Hepatocyte (in vitro differentiated cells): ENCODE measurements at regions not wholly inside any gene's neighbourhood (a gene's known extent, or its start where the extent isn't known, plus 50 kb on each side); places are given as distances from the start of the nearest gene placed in this dataset.

Source experiments
- DNase-seq: peaks from one replicate; pipeline ENCODE4 v3.0.0-alpha.2; 2016; ENCODE audit warnings: low spot score
- H2AFZ ChIP-seq: fragments of 200-600 bp; sonication (generic); 2 replicates; pipeline ENCODE4 v1.6.0; 2016; ENCODE audit warnings: antibody characterized with exemption, mild to moderate bottlenecking
- H3K27ac ChIP-seq: fragments of 200-600 bp; sonication (generic); 2 replicates; pipeline ENCODE4 v1.5.1; 2016; ENCODE audit warnings: mild to moderate bottlenecking
- H3K27me3 ChIP-seq: fragments of 200-600 bp; sonication (generic); 2 replicates; pipeline ENCODE4 v1.6.1; 2016
- H3K36me3 ChIP-seq: fragments of 200-600 bp; sonication (generic); replicated peaks from 2 replicates; pipeline ENCODE4 v1.5.1; 2016; ENCODE audit warnings: low read depth; ENCODE audit not compliant: insufficient read depth
- H3K4me1 ChIP-seq: fragments of 200-600 bp; sonication (generic); 2 replicates; pipeline ENCODE4 v1.5.1; 2016; ENCODE audit warnings: mild to moderate bottlenecking, moderate library complexity; ENCODE audit not compliant: insufficient read depth
- H3K4me2 ChIP-seq: fragments of 200-600 bp; sonication (generic); 2 replicates; pipeline ENCODE4 v1.6.0; 2016
- H3K4me3 ChIP-seq: fragments of 200-600 bp; sonication (generic); 2 replicates; pipeline ENCODE4 v1.5.1; 2016; ENCODE audit warnings: mild to moderate bottlenecking
- H3K79me2 ChIP-seq: fragments of 200-600 bp; sonication (generic); 2 replicates; pipeline ENCODE4 v1.6.0; 2017; ENCODE audit warnings: mild to moderate bottlenecking
- H3K9me2 ChIP-seq: fragments of 200-600 bp; sonication (generic); replicated peaks from 2 replicates; pipeline ENCODE4 v1.6.0; 2017; ENCODE audit warnings: mild to moderate bottlenecking; ENCODE audit not compliant: insufficient read depth
- H3K9me3 ChIP-seq: fragments of 200-600 bp; sonication (generic); 2 replicates; pipeline ENCODE4 v1.5.1; 2016; ENCODE audit warnings: low read depth, mild to moderate bottlenecking
- H4K20me1 ChIP-seq: fragments of 200-600 bp; sonication (generic); 2 replicates; pipeline ENCODE4 v1.6.0; 2016; ENCODE audit warnings: mild to moderate bottlenecking; ENCODE audit not compliant: insufficient read depth, poor library complexity, severe bottlenecking
- CTCF ChIP-seq: fragments of 200-600 bp; sonication (generic); IDR thresholded peaks from 2 replicates; pipeline ENCODE4 v1.5.1; 2016; ENCODE audit warnings: antibody characterized with exemption, mild to moderate bottlenecking; ENCODE audit not compliant: poor library complexity
- EZH2 ChIP-seq: fragments of 200-600 bp; sonication (generic); IDR thresholded peaks from 2 replicates; pipeline ENCODE4 v1.6.1; 2016; ENCODE audit warnings: antibody characterized with exemption, mild to moderate bottlenecking, borderline replicate concordance
- EZH2phosphoT487 ChIP-seq: fragments of 200-600 bp; sonication (generic); IDR thresholded peaks from one replicate; pipeline ENCODE4 v1.6.1; 2018; ENCODE audit warnings: antibody characterized with exemption, mild to moderate bottlenecking, low read depth, moderate library complexity; ENCODE audit not compliant: unreplicated experiment, severe bottlenecking
- WGBS: methylation state at CpG from one replicate; pipeline ENCODE4 v1.1.6; 2016; ENCODE audit warnings: low lambda C conversion rate; ENCODE audit errors: missing lambda C conversion rate; 5-methylcytosine and 5-hydroxymethylcytosine counted together

GRCh38 chr6:40860443-40860842 lies 178.6 kb downstream of the UNC5CL start:
- H4K20me1 ChIP-seq: no peaks in the 10 kb centered on the region
- no peaks in the 10 kb centered on the region for H3K27me3 ChIP-seq
- H3K4me1 ChIP-seq: no peaks in the 10 kb centered on the region
- H3K4me3 ChIP-seq: no peak overlapping the region
- H3K79me2 ChIP-seq: no peaks in the 10 kb centered on the region
- 50% methylated on average over 2 of the region's 2 CpGs for WGBS
- no peaks in the 10 kb centered on the region for H3K9me3 ChIP-seq
- H3K9me2 ChIP-seq: no peaks in the 10 kb centered on the region
- no peak overlapping the region for H3K4me2 ChIP-seq
- no peaks in the 10 kb centered on the region for H3K36me3 ChIP-seq
- no peak overlapping the region for H3K27ac ChIP-seq
- DNase-seq: no peak
- no peak overlapping the region for H2AFZ ChIP-seq
- TF ChIP-seq EZH2 (no peak), CTCF (no peak), EZH2phosphoT487 (no peak)

DNA sequence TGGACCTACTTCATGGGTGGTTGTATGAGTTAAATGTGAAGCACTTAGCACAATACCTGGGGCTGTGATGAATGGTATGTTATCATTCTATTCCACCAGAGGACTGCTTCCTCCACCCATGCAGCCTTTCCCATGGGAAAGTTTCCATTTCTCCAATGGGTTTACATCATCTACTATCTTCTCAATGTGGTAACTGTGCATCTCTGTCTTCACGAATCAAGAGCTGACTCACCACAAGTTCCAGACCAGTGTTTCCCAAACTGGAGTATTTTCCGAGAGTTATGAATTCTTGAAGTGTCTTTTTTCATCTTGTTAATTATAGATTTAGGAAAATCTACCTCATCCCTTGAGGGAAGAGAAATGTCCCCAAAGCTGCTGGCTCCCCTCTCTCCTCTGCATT lies 182.8 kb downstream of the UNC5CL start:
- no peak overlapping the region for H3K4me3 ChIP-seq
- no peaks in the 10 kb centered on the region for H3K9me3 ChIP-seq
- no peaks in the 10 kb centered on the region for H3K36me3 ChIP-seq
- H4K20me1 ChIP-seq: no peaks in the 10 kb centered on the region
- no peaks in the 10 kb centered on the region for H3K9me2 ChIP-seq
- H3K4me1 ChIP-seq: no peaks in the 10 kb centered on the region
- 88% methylated on average over 2 of the region's 2 CpGs for WGBS
- no peak for TF ChIP-seq EZH2
- TF ChIP-seq EZH2phosphoT487: no peak
- TF ChIP-seq CTCF: no peak
- no peak for DNase-seq
- H3K27ac ChIP-seq: no peak overlapping the region
- H3K27me3 ChIP-seq: no peaks in the 10 kb centered on the region
- H3K4me2 ChIP-seq: no peak overlapping the region
- no peak overlapping the region for H2AFZ ChIP-seq
- no peaks in the 10 kb centered on the region for H3K79me2 ChIP-seq

- Histone ChIP-seq H3K4me3 (no peak overlapping the region), H3K27ac (no peak overlapping the region), H3K36me3 (no peaks in the 10 kb centered on the region), H3K79me2 (no peaks in the 10 kb centered on the region), H3K9me2 (no peaks in the 10 kb centered on the region), H3K27me3 (no peaks in the 10 kb centered on the region), H4K20me1 (no peaks in the 10 kb centered on the region), H3K9me3 (no peaks in the 10 kb centered on the region), H3K4me1 (no peaks in the 10 kb centered on the region), H3K4me2 (no peak overlapping the region), H2AFZ (no peak overlapping the region)
- no peak for DNase-seq
- TF ChIP-seq CTCF: no peak
- no peak for TF ChIP-seq EZH2
- no peak for TF ChIP-seq EZH2phosphoT487
- 91% methylated on average over 10 of the region's 10 CpGs for WGBS
Measured at GRCh38 chr6:40855168-40855880, 183.7 kb downstream of the UNC5CL start.
